ENCODE measurements at regions not wholly inside any gene's neighbourhood (a gene's known extent, or its start where the extent isn't known, plus 50 kb on each side); places are given as distances from the start of the nearest gene placed in this dataset.
"Not testable (repeated sequence)": the region's sequence is repeated elsewhere in the genome, so short reads cannot be mapped to it uniquely, and the experiment has no call there.

- H3K4me2 ChIP-seq (ENCODE audit: low read length); H3K36me3 ChIP-seq (ENCODE audit: insufficient read depth, low read length); H4K20me1 ChIP-seq (ENCODE audit: insufficient read depth); H3K27me3 ChIP-seq (ENCODE audit: insufficient read depth, low read depth, low read length); H3K79me2 ChIP-seq (replicated peaks; ENCODE audit: insufficient read depth, low read length); H3K4me3 ChIP-seq (ENCODE audit: low read length); H3K9me2 ChIP-seq (ENCODE audit: insufficient read depth, low read length); H3F3A ChIP-seq (ENCODE audit: insufficient read depth, low read length, poor library complexity, severe bottlenecking); H3K9me3 ChIP-seq (ENCODE audit: low read length); H2AFZ ChIP-seq (ENCODE audit: low read depth, low read length); H3K27ac ChIP-seq (ENCODE audit: low read length); H3K9ac ChIP-seq (ENCODE audit: low read length): not testable (repeated sequence)
Observed at GRCh38 chr1:60845659-60846058, 236.7 kb upstream of the NFIA start.

DNA sequence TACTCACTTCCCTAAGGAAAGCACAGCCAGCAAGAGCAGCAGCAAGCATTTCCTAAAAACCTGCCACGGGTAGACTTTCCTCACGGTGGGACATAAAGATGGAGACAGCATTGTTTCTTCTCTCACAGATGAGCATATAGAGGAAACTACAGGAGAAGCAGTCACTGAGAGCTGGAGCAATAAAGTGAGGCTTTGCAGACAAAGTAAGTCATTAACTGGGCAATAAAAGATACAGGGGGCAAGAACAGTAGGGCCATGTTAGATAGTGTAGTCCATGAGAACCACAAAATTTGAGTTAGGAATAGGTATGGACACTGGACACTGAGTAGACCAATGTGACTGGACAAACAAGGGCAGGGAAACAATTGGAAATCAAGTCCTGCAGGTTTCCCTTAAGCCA, 240.1 kb upstream of the NFIA start:
- no peaks in the 10 kb centered on the region for H3K9me2 ChIP-seq (ENCODE audit: insufficient read depth, low read length)
- H3K9ac ChIP-seq (ENCODE audit: low read length), result no peak overlapping the region
- H3K36me3 ChIP-seq (ENCODE audit: insufficient read depth, low read length), result no peaks in the 10 kb centered on the region
- no peak overlapping the region for H3K4me3 ChIP-seq (ENCODE audit: low read length)
- H3K4me2 ChIP-seq (ENCODE audit: low read length), result no peak overlapping the region
- no peak overlapping the region for H2AFZ ChIP-seq (ENCODE audit: low read depth, low read length)
- H3K27me3 ChIP-seq (ENCODE audit: insufficient read depth, low read depth, low read length), result no peaks in the 10 kb centered on the region
- no peaks in the 10 kb centered on the region for H3F3A ChIP-seq (ENCODE audit: insufficient read depth, low read length, poor library complexity, severe bottlenecking)
- H3K27ac ChIP-seq (ENCODE audit: low read length), result no peak overlapping the region
- no peaks in the 10 kb centered on the region for H4K20me1 ChIP-seq (ENCODE audit: insufficient read depth)
- TF ChIP-seq TAF1 (IDR thresholded peaks at IDR 0.05; ENCODE audit: low read depth) (no peak), SMC3 (conservative IDR thresholded peaks at IDR 0.05; ENCODE audit: poor library complexity) (no peak), EZH2 (IDR thresholded peaks at IDR 0.05; ENCODE audit: borderline replicate concordance, insufficient read depth, low read length, poor library complexity, severe bottlenecking) (no peak), RAD21 (conservative IDR thresholded peaks at IDR 0.05) (no peak), EP300 (conservative IDR thresholded peaks at IDR 0.05; ENCODE audit: poor library complexity, severe bottlenecking) (no peak), MXI1 (conservative IDR thresholded peaks at IDR 0.05; ENCODE audit: poor library complexity, severe bottlenecking) (no peak), CTCF (IDR thresholded peaks at IDR 0.05; ENCODE audit: poor library complexity, severe bottlenecking) (no peak), REST (IDR thresholded peaks at IDR 0.05; ENCODE audit: borderline replicate concordance) (no peak), POLR2AphosphoS5 (IDR thresholded peaks at IDR 0.05) (no peak)
- peaks cover 3% of the 10 kb centered on the region for H3K9me3 ChIP-seq (ENCODE audit: low read length)
- H3K79me2 ChIP-seq (replicated peaks; ENCODE audit: insufficient read depth, low read length), result no peaks in the 10 kb centered on the region
